ENCODE measurements at regions not wholly inside any gene's neighbourhood (a gene's known extent, or its start where the extent isn't known, plus 50 kb on each side); places are given as distances from the start of the nearest gene placed in this dataset.

DNA sequence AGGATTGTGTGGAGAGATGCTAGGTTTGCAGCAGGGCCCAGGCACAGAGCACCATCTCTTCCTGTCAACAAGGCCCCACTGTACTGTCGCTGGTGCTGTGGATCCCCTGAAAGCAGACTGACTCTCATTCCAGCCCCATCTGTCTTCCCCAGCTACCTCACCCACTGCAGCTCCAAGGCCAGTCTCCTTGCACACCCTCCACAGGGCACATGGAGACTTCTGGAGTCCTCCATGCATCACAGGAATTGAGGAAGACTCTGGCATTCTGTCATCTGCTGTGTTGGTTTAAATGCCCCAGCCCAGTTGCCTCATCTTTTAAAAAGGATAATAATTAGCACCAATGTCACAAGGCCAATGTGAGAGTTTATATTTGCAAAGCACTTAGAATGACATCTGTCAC, 301.2 kb downstream of the RPLP1 start:
- TF ChIP-seq CEBPB (IDR thresholded peaks at IDR 0.05) (no peak), TAF1 (IDR thresholded peaks at IDR 0.05; ENCODE audit: low read depth) (no peak), TCF12 (IDR thresholded peaks at IDR 0.05; ENCODE audit: low read depth) (no peak), EGR1 (IDR thresholded peaks at IDR 0.05) (no peak), EP300 (IDR thresholded peaks at IDR 0.05; ENCODE audit: borderline replicate concordance) (no peak), RAD21 (IDR thresholded peaks at IDR 0.05; ENCODE audit: low read depth) (no peak), FOXM1 (IDR thresholded peaks at IDR 0.05; ENCODE audit: borderline replicate concordance, low read depth) (no peak), USF1 (IDR thresholded peaks at IDR 0.05) (no peak), CREB1 (IDR thresholded peaks at IDR 0.05; ENCODE audit: low read depth) (no peak), YY1 (IDR thresholded peaks at IDR 0.05; ENCODE audit: low read depth) (no peak), TEAD4 (IDR thresholded peaks at IDR 0.05) (no peak), NFIC (IDR thresholded peaks at IDR 0.05) (no peak)
- TF ChIP-seq, protein P1, sequence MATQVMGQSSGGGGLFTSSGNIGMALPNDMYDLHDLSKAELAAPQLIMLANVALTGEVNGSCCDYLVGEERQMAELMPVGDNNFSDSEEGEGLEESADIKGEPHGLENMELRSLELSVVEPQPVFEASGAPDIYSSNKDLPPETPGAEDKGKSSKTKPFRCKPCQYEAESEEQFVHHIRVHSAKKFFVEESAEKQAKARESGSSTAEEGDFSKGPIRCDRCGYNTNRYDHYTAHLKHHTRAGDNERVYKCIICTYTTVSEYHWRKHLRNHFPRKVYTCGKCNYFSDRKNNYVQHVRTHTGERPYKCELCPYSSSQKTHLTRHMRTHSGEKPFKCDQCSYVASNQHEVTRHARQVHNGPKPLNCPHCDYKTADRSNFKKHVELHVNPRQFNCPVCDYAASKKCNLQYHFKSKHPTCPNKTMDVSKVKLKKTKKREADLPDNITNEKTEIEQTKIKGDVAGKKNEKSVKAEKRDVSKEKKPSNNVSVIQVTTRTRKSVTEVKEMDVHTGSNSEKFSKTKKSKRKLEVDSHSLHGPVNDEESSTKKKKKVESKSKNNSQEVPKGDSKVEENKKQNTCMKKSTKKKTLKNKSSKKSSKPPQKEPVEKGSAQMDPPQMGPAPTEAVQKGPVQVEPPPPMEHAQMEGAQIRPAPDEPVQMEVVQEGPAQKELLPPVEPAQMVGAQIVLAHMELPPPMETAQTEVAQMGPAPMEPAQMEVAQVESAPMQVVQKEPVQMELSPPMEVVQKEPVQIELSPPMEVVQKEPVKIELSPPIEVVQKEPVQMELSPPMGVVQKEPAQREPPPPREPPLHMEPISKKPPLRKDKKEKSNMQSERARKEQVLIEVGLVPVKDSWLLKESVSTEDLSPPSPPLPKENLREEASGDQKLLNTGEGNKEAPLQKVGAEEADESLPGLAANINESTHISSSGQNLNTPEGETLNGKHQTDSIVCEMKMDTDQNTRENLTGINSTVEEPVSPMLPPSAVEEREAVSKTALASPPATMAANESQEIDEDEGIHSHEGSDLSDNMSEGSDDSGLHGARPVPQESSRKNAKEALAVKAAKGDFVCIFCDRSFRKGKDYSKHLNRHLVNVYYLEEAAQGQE (IDR thresholded peaks at IDR 0.05; ENCODE audit: low read depth) = no peak
- TF ChIP-seq, protein P2, sequence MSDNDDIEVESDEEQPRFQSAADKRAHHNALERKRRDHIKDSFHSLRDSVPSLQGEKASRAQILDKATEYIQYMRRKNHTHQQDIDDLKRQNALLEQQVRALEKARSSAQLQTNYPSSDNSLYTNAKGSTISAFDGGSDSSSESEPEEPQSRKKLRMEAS (IDR thresholded peaks at IDR 0.05) = no peak

Measured in Ishikawa (cell line).